ENCODE measurements at regions not wholly inside any gene's neighbourhood (a gene's known extent, or its start where the extent isn't known, plus 50 kb on each side); places are given as distances from the start of the nearest gene placed in this dataset.

GRCh38 chr2:239760596-239760995, 264.5 kb downstream of the NDUFA10 start:
- TF ChIP-seq CREB1 (IDR thresholded peaks at IDR 0.05), result no peak
- TF ChIP-seq CREB1 (CRISPR knock-in tag; IDR thresholded peaks at IDR 0.05), result no peak
- TF ChIP-seq IRF1 (CRISPR knock-in tag; IDR thresholded peaks at IDR 0.05; ENCODE audit: borderline replicate concordance), result no peak
- no peak for TF ChIP-seq SPI1 (IDR thresholded peaks at IDR 0.05; ENCODE audit: borderline replicate concordance, low read depth, low read length)
